ENCODE measurements at regions not wholly inside any gene's neighbourhood (a gene's known extent, or its start where the extent isn't known, plus 50 kb on each side); places are given as distances from the start of the nearest gene placed in this dataset.

DNA sequence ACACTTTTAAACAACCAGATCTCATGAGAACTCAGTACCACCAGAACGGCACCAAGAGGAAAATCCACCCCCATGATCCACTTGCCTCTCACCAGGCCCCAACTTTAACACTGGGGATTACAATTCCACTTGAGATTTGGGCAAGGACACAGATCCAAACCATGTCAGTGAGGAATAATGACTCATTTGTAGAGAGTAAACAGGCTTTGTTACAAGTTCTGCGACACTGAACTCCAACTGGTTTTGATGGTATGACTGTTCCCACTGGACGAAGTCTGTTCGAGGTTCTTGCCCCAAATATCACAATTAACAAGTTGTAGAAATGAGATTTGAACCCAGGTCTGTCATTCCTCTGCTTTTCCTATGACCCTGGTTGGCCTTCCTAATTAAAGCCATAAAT, 718.1 kb upstream of the ID2 start:
- DNase-seq (ENCODE audit: low spot score): no peak

DNA sequence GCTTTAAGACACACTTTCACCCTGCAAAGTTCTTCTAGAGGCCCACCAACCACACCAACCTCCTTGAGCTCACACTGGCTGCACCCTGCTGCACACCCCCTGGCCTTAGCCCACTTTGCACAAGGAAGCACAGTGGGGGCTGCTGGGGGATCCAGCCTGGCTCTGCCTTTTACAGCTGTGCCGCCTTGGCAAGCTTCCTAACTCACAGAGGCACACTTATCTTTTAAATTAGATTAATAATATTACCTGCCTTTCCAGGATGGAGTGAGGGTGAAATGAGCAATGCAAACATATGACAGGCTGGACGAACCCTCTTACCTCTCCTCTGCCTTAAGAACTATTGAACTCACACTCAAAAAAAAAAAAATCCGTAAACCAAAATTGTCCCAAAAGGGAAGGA, 715.8 kb upstream of the ID2 start:
- no peak for DNase-seq (ENCODE audit: low spot score)

DNA sequence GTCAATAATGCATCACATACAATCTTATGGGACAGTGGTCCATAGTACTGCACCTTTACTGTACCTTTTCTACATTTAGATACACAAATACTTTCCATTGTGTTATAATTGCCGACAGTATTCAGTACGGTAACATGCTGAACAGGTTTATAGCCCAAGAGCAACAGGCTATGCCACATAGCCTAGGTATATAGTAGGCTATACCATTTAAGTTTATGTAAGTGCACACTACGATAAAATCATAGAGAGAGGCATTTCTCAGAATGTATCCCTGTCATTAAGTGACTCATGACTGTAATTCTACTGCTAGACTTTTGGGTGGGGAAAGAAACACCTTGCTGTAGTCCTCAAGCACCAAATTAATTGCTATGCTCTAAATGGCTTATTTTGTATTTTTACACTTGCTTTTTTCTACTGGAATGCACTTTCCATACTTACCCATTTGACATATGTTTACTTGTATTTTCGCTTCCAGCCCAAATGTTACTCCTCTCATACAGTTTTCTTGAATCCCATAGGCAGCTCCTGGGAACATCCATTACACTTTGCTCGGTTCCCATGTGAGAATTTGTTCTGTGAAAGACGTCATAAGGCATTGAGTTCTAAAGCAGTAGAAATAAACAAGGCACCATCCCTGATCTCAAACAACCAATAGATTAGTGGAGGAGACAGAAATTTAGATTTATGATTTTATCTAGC, 714.0 kb upstream of the ID2 start:
- DNase-seq (ENCODE audit: low spot score): no peak

DNA sequence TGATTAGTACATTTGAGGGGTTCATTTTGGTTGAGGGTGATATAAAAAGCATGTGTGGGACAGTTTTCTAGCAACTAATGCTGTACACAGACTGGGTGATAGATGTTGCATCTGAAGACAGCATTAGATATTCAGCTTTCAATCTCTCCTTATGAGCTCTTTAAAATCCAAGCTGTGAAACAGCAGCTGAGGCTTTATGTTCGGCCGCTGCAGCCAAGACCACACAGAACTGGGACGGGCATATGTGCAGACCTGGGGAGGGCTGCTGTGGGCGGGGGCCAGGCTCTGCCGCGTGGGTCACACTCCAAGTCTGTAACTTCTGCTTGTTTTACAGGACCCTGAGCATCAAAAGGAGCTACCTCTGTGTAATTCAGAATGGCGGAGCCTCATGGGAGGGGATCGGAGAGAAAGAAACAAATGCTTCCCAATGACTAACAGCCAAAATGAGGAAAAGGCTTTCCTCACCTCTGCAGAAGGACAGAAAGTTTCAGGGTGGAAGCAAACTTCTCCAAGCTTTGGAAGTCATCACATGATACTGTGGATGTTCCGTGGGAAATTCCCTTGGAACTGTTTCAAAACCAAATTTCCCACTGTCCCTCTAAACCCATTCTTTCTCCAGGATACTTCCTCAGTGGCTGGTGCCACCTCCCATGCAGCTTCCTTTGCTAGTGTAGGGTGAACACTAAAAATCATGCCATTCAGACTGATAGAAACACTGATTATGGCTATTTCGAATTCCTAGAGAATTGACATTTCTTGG, 711.9 kb upstream of the ID2 start:
- no peak for DNase-seq (ENCODE audit: low spot score)

DNA sequence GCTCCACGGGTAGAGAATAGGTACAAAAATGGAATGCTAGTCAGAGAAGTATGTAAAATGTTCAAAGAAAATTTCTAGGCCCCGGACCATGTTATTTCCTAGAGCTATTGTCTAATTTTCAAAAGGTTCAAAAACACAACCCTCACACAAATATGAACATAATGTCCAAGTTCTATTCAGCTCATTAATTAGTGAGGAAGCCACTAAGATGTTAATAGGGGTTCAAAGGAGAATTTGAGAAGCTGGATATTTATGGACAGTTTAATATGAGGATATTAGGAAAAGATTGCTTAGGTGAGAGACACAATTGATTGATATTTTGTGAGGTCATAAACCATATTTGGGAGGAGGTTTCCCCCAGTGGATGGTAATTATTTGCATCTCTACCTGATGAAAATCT, 710.6 kb upstream of the ID2 start:
- no peak for DNase-seq (ENCODE audit: low spot score)

DNA sequence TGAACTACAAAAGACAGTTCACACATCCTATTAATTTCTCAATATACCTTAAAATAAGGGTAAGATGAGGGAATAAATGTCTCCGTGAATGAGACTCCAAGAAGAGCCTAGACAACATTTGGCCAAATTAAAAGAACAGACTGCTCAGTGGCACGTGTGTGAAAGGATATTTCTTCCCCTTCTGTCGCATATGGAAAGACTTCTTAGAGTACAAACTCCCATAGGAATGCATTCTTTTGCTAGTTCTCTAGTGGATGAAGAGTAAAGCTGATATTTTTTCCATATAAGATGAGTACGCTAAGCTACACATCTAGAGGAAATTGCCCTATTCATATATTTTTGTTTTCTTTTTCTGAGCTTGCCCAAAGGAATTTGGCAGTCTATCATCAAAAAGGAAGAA, 710.0 kb upstream of the ID2 start:
- DNase-seq (ENCODE audit: low spot score): no peak

DNA sequence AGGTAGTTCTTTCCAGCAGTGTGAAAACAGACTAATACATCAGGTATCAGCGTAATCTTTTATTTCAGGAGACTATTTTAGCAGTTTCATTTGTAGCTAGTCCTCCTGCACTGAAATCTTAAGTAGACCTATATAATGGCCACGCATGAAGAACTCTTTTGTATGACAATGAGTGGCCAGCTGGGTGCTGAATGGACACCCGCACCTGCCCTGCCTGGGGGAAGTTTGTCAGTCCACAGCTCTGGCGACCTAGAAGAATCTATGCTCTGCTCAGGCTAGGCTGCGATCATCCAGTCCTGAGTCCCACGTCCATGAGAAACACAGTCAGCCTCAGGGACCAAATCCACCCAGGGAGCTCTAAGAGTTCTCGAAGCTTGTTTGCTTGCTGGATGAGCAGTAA, 709.2 kb upstream of the ID2 start:
- DNase-seq (ENCODE audit: low spot score): no peak

DNA sequence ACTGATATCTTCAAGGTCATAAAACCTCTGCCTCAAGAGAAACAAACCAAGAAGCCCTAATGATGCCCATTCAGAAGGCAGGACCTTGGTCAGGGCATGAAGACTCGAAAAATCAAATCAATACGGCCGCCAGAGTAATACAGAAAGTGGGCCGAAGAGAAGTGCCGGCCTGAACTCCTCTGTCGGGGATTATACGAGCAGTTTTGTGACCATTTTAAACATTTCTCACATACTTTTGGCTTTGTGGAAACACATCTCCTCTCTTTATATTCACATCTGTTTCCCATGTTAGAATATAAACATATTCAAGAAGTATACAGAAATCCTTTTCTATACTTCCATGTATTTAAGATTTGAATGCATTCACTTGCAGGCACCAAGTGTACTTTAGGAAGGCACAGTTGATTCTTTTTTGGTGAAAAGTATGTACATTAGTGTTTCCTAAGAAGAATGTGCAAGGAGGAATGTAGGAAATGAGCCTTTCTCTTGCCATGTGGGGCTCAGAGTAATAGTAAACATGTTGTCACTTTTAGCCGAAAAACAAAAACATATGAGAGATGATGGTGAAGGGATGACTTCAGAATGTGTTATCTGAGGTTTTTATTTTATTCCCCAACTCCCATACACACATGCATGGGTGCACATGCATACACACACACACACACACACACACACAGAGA, 707.9 kb upstream of the ID2 start:
- DNase-seq (ENCODE audit: low spot score): no peak

DNA sequence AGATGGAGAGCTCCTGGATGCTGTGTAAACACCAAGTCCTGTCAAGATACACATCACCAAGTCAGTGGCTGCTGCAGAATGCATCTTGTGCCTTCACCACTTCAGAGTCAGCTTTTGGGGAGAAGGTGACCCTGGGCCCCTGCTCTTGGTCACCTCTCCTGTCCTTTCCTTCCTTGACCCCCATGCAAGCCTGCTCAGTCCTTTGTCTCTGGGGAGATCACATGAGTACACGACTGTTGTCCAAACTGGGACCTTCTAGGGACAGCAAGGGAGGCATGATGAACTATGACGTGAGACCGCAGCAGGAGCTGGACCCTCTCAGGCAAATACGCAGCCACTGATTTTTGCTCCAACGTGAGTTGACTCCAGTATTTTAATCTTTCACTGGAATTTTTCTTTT, 706.9 kb upstream of the ID2 start:
- no peak for DNase-seq (ENCODE audit: low spot score)

DNA sequence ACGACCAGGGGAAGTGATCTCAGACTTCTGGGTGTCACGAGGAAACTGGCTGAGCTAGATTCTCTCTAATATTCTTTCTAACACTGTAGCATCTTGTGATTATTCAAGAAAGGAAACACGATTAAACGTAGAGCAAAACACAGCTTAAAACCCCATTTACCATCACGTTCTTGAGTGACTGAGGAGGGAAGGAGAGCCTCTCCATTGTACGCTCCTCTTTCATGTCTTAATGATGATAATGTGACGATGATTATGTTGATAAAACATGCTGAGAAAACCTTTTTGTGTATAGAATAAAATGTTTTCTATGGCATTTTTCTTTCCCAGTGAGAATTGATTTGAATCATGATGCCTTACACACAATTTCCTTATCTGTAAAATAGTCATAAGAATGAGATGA, 705.6 kb upstream of the ID2 start:
- DNase-seq (ENCODE audit: low spot score): no peak

DNA sequence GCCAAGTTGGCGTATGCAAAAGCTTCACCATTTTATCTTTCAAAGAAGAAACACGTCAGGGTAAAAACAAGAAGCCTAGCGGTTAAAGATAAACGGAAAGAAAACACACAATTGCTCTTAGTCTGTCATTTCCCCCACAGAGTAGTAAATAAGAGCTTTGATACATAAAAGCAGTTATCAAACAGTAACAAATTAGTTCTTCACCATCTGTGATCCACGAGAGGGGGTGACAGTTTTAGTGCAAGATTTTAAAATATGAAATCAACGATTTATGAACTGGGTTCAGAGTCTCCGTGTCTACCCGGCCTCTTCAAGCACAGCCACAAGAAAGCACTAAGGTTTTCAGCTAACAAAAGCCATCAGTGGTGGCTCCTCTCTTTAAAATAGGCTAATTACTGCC, 703.9 kb upstream of the ID2 start:
- DNase-seq (ENCODE audit: low spot score): no peak

DNA sequence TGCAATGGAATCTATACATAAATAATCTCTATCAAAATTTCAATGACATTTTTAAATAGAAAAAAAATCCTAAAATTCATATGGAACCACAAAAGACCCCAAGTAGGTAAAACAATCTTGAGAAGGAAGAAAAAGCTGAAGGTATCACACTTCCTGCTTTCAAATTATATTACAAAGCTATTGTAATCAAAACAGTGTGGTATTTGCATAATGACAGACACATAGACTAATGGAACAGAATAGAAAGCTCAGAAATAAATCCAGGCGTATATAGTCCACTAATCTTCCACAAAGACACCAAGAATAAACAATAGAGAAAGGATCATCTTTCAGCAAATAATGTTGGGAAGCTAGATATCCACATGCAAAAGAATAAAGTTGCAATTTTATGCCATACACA, 699.8 kb upstream of the ID2 start:
- DNase-seq (ENCODE audit: low spot score): no peak

DNA sequence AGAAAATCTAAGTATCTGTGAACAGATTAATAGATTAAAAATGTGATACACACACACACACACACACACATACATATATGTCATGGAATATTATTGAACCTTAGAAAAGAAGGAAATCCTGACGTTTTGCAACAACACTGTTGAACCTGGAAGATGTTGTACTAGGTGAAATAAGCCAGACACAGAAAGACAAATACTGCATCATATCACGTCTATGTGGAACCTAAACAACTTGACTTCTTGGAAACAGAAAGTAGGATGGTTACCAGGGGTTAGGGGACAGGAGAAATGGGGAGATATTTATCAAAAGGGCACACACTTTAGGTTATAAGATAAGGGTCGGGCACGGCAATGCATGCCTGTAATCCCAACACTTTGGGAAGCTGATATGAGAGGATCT, 698.4 kb upstream of the ID2 start:
- no peak for DNase-seq (ENCODE audit: low spot score)

DNA sequence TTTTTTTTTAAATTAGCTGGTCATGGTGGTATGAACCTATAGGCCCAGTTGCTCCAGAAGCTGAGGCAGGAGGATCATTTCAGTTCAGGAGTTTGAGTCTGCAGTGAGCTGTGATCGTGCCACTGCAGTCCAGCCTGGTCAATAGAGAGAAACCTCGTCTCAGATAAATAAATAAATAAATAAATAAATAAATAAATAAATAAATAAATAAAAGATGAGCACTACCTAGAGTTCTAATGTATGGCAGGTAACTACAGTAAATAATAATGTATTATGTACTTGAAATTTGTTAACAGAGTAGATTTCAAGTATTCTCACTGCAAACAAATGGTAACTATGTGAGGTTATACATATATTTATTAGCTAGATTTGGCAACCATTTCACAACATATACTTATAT, 697.9 kb upstream of the ID2 start:
- no peak for DNase-seq (ENCODE audit: low spot score)

DNA sequence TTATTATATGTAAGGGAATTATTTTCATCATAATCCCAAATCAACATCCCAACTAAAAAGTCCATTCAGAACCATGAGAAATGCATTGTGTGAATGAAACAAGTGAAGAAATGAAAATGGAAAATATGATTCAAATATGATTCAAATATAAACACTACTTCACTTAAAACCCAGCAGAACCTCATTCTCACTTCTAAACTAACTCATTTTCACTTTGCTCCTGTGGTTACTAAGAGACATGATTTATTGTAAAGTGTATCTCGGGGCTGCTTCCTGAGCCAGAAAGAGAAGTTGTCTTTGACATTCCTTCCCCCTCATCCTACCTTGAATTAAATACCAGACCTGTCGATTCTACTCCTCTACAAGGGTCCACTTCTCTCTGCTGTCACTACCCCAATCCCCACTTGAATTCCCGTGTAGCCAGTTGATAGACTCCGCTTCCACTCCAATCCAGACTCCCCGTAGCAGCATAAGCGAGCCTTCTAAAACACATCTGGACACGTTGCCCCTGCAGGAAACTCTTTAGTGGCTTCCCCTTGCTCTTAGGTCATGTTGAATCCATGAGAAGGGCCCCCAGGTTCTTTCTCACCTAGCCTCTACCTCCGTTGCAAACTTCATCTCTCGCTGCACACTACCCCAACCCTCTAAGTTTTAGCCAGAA, 697.0 kb upstream of the ID2 start:
- DNase-seq (ENCODE audit: low spot score): no peak

DNA sequence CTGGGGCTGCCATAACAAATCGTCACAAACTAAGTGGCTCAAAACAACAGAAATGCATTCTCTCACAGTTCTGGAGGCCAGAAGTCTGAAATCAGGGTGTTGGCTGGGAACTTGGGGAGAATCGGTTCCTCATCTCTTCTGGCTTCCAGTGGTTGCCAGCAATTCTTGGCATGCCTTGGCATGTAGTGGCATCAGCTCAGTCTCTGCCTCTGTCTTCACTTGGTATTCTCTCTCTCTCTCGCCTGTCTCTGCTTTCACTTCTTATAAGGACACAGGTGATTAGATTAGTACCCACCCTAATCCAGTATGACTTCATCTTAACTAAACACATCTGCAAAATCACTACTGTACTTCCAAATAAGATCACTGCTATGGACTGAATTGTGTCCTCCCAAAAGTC, 695.4 kb upstream of the ID2 start:
- no peak for DNase-seq (ENCODE audit: low spot score)

DNA sequence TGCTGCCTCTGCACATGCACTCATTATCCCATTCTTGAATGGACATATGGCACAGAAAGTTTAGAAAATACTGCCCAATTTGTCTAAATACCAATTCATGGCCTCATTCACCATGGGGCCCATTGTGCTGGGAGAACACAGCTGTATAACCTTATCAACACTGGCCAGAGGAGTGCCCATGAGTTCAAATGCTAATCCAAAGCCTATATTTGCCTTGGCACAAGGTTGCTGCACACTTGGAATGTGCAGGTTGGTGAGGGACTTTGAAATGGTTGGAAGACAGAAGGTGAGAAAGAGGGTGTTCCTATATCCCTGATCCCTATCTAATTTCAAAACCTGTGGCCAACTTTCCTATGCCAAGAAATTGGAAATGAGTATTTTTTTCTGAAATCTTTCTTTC, 693.9 kb upstream of the ID2 start:
- DNase-seq (ENCODE audit: low spot score): no peak

DNA sequence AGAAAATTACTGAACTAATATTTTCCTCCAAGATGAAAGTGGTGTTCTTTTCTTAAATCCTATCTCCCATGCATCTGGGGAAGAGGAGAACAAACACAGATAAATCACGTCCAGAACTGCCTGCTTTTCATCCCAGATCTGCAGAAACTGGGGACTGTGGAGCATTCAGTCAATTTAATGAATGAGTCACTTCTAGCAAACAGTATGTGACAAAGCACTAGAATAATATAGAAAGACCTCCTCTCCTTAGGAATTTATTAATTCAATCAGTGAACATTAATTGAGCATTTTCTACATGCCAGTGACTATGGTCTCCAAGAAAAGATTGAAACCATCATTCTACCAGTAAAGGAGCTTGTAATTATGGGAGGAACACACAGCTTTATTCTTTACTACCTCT, 693.4 kb upstream of the ID2 start:
- no peak for DNase-seq (ENCODE audit: low spot score)

DNA sequence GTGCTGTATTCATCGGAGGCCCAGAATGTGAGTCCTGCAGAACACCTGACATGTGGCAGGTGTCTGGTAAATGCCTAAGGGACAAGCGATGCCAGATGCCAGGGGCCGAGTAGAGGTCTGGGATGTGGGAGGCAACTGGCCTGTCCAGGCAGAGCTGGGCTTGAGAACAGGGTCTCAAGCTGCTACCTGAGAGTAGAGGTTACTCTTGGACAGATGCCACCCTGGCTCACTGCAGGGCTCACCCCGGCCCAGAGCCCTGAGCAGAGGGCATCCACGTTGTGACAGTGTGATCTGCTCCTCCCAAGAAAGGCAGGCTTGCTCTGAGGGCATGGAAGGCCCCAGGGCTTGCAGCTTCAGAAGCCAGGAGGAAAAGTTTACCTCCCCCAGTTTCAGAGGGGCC, 692.0 kb upstream of the ID2 start:
- no peak for DNase-seq (ENCODE audit: low spot score)

DNA sequence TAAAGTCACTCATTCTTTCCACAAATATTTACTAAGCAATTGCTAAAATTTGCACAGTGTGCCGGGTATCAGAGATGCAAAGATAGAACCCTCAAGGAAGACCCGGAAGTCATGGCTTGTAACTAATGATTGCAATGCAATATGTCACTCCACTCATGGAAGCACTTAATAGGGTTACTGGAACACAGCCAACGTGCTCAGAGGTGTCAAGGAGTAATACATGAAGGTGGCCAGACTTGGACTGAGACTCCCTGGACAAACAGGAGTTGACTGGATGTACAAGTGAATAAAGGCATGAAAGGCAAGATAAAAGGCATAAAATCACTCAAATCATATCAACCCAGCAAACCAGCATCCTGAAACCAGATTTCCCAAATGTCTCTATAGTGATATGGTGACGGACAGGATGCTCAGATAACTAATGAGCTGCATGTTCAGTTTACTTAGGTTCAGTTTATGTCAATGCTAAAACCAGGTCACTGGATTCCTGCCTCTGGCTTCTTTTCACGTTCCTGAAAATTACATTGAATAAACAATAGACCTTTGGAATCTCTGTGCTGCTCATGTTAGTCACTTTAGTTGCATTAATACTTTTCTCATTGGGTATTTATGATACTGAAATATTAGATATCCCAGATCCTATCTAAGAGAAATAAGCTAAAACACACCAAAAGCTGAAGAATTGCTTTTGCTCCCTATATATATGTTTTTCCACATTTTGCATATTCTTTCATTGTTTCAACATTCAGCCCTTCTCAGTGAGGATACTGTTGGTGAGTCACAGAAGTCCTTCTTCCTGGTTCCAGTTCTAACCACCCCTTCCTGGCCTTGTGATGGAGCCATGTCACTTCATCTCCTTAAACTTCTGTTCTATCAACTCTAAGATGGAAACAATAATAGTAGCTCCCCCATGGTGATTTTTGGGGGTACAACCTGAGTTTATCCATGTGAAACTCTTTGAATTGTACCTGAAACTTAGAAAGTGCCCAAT, 688.9 kb upstream of the ID2 start:
- no peak for DNase-seq (ENCODE audit: low spot score)

DNA sequence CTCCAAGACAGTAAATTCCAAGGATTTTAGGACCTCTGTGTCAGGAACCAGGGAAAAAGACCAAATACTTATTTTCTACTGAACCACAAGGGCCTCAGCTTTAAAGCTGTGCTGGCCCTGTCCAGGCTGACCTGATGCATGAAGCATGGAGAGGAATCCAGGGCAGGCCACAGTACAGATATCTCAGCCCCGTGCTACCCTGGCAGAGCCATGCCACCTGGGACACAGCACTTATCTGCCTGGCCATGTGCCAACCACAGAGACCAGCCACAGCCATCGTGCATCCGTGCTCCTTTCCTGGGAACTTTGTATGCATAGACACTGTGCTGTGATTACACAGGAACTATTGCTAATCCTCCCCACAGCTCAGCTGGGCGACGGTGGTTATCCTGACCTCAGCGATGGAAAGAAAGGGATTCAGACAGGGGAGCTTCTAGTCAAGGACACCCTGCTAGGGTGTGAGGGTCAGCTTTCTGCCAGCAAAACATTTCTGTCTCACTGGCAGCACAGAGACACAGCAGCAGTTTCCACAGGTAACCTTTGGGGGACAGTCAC, 687.4 kb upstream of the ID2 start:
- DNase-seq (ENCODE audit: low spot score): no peak

All from SK-N-DZ (cell line).